Kidney (tissue), 13 donors: ENCODE measurements at regions not wholly inside any gene's neighbourhood (a gene's known extent, or its start where the extent isn't known, plus 50 kb on each side); places are given as distances from the start of the nearest gene placed in this dataset.
A peak's percentile ranks its signal among the peaks of the same experiment; 100 is the strongest.

Experiments used
- DNase-seq, 5 donors: peaks; one replicate each; pipeline ENCODE4 v3.0.0-alpha.2; 2013 to 2020
- FAIRE-seq: peaks from 2 replicates; lab custom pipeline; 2012; peaks lifted over from hg19 to GRCh38; lab: Jason Lieb, UNC
- H3K27ac ChIP-seq, 2 donors: one replicate each; pipeline ENCODE4 v1.7.0; 2013; ENCODE audit warnings: low read depth in 2 of 2, low read length in 2 of 2, inconsistent platforms in 1 of 2
- H3K27me3 ChIP-seq: one replicate; pipeline ENCODE4 v1.7.1; 2013; ENCODE audit warnings: low read length, inconsistent platforms; ENCODE audit not compliant: control insufficient read depth, insufficient read depth
- H3K36me3 ChIP-seq, 3 donors: one replicate each; pipeline versions ENCODE4 v1.7.0 to v1.7.1; 2013; ENCODE audit warnings: low read length in 3 of 3, control low read depth in 1 of 3, inconsistent platforms in 1 of 3; ENCODE audit not compliant: insufficient read depth in 3 of 3, control insufficient read depth in 2 of 3
- H3K4me1 ChIP-seq, 3 donors: one replicate each; pipeline versions ENCODE4 v1.7.0 to v1.7.1; 2013; ENCODE audit warnings: low read length in 3 of 3, inconsistent platforms in 1 of 3, low read depth in 1 of 3; ENCODE audit not compliant: control insufficient read depth in 2 of 3, insufficient read depth in 2 of 3
- H3K4me3 ChIP-seq, 3 donors: one replicate each; pipeline versions ENCODE4 v1.7.0 to v1.8.1; 2013; ENCODE audit warnings: low read length in 3 of 3, control low read depth in 1 of 3, inconsistent platforms in 1 of 3
- H3K9ac ChIP-seq, 3 donors: one replicate each; pipeline versions ENCODE4 v1.7.0 to v1.7.1; 2013; ENCODE audit warnings: low read length in 3 of 3, control low read depth in 1 of 3, inconsistent platforms in 1 of 3
- H3K9me3 ChIP-seq, 3 donors: one replicate each; pipeline versions ENCODE4 v1.7.0 to v1.7.1; 2013; ENCODE audit warnings: low read length in 3 of 3, control low read depth in 1 of 3, inconsistent platforms in 1 of 3; ENCODE audit not compliant: control insufficient read depth in 2 of 3, insufficient read depth in 1 of 3
- intact Hi-C: fragments of 100-400 bp; cut with DNase I; formaldehyde crosslinking; loops from one replicate; pipeline ENCODE4 v1.11.1; 2022
- TF ChIP-seq, protein P1 (sequence below): IDR thresholded peaks from 3 replicates; pipeline ENCODE4 v1.5.1; 2012; ENCODE audit warnings: mild to moderate bottlenecking, moderate library complexity, borderline replicate concordance; ENCODE audit not compliant: insufficient read depth; ENCODE audit errors: extremely low read depth
- donor health status: control.
- donor health status: control.
- donor health status: control.
- donor health status: control.
- donor health status: control.
- donor health status: DM: yes; HTN: yes; CAD: no.
- donor health status: Normal renal cell carcinoma (clear cell type).

DNA sequence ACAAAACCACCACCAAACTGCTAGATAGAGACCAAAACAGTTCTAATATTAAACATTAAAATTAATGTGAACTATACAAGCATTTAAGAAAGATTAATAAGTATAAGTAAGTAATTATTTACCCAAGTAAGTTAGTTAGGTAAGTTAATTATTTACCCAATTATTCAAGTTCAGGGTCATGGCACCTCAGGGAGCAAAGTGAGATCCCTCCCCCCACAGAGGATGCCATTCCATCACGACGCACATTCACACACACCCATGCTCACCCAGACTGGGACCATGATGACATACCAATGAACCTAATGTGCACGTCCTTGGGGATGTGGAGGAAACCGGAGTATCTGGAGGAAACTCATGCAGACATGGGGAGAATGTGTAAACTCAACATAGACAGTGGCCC, 229.1 kb downstream of the NR2F2 start:
- TF ChIP-seq, protein P1, sequence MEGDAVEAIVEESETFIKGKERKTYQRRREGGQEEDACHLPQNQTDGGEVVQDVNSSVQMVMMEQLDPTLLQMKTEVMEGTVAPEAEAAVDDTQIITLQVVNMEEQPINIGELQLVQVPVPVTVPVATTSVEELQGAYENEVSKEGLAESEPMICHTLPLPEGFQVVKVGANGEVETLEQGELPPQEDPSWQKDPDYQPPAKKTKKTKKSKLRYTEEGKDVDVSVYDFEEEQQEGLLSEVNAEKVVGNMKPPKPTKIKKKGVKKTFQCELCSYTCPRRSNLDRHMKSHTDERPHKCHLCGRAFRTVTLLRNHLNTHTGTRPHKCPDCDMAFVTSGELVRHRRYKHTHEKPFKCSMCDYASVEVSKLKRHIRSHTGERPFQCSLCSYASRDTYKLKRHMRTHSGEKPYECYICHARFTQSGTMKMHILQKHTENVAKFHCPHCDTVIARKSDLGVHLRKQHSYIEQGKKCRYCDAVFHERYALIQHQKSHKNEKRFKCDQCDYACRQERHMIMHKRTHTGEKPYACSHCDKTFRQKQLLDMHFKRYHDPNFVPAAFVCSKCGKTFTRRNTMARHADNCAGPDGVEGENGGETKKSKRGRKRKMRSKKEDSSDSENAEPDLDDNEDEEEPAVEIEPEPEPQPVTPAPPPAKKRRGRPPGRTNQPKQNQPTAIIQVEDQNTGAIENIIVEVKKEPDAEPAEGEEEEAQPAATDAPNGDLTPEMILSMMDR: no peak
- H3K9me3 ChIP-seq: peaks cover 0 to 6% (median 0%) of the 10 kb centered on the region in 3 donors
- peaks cover 0 to 5% (median 4%) of the 10 kb centered on the region in 3 donors for H3K4me1 ChIP-seq
- DNase-seq (peak in 1 of 5 donors; percentile 30), FAIRE-seq (no peak)
- intact Hi-C loops: no loop called here
- H3K27me3 ChIP-seq: no peaks in the 10 kb centered on the region
- no peaks in the 10 kb centered on the region for H3K36me3 ChIP-seq
- H3K4me3 ChIP-seq: peak overlapping the region in 1 of 3 donors; percentile 2
- no peak overlapping the region for H3K9ac ChIP-seq
- H3K27ac ChIP-seq: no peak overlapping the region

DNA sequence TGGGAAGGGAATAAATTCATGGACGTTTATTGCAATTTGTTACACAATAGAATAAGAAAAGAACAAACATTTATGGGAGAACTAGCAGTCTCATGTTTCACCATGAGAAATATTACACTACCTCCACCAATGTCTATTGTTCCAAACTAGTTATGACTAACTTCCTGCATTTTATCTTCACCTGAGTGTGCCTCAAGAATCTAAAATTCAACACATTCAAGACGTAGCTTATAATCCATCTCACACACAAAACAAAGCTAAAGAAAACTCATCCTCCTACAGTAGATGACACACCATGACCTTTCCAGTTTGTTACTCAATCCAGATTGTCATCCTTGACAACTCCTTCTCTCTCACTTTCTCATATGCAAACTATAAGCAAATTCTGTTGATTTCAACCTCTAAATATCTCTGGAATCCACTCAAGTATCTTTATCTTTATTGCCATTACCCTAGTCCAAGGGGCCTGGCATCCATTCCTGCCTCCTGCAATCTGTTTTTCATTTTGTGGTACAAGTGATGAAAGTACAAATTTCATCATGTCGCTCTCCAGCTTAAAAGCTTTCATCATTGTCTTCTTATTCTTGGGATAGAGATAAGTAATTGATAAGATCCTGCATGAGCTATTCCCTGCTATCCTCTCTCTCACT, 229.9 kb downstream of the NR2F2 start:
- Histone ChIP-seq H3K4me3 (no peak overlapping the region), H3K27me3 (no peaks in the 10 kb centered on the region), H3K36me3 (no peaks in the 10 kb centered on the region), H3K4me1 (peaks cover 0 to 5% (median 4%) of the 10 kb centered on the region in 3 donors), H3K27ac (no peak overlapping the region), H3K9ac (no peak overlapping the region), H3K9me3 (peaks cover 0 to 6% (median 0%) of the 10 kb centered on the region in 3 donors)
- DNase-seq: no peak
- TF ChIP-seq, protein P1: no peak
- FAIRE-seq: no peak
- intact Hi-C loops: no loop called here

DNA sequence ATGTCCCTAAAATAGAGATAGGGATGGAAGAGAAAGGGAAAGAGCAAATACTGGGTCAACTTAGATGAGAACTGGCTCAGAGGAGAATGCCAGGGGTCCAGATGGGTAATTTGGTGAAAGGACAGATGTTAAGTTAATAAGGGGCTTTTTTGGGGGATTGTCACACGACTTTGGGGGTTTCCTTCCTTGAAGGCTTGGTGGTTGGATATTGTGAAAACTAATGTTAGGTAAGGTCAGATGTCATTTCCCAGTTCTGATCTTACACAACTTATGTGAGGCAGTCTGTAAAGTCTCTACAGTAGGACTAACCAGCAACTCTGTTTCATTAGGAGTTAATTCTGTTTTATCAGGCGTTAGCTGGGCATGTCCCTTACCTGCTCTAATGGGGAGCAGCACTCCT, 231.1 kb downstream of the NR2F2 start:
- Histone ChIP-seq H3K9ac (no peak overlapping the region), H3K27ac (no peak overlapping the region), H3K4me1 (peaks cover 0 to 5% (median 4%) of the 10 kb centered on the region in 3 donors), H3K36me3 (no peaks in the 10 kb centered on the region), H3K9me3 (peaks cover 0 to 6% (median 0%) of the 10 kb centered on the region in 3 donors), H3K4me3 (no peak overlapping the region), H3K27me3 (no peaks in the 10 kb centered on the region)
- DNase-seq: no peak
- TF ChIP-seq, protein P1: no peak
- intact Hi-C loops: no loop called here
- no peak for FAIRE-seq
